ENCODE measurements at regions not wholly inside any gene's neighbourhood (a gene's known extent, or its start where the extent isn't known, plus 50 kb on each side); places are given as distances from the start of the nearest gene placed in this dataset.

DNA sequence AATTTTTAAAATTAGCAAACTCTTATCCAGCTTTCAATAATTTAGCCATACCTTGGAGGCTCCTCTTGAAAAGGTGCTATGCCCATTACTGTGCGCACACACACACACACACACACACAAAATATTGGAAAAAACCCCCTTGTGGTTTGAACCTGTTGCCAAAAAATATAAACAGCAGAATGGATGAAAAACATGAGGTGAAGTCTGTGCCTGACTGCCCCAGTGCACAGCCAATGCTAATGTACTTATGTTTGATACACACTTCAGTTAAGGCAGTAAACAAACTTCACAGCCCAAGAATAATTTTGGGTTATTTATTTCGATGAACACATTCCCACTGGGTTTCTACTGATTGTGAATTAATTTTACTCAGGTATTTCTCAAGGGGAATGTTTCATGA, 113.2 kb upstream of the SEM1 start:
- no peak overlapping the region for H3K27ac ChIP-seq
- H3K36me3 ChIP-seq (ENCODE audit: insufficient read depth) = no peaks in the 10 kb centered on the region
- no peak overlapping the region for H2AFZ ChIP-seq (ENCODE audit: low read depth)
- TF ChIP-seq, protein P1, sequence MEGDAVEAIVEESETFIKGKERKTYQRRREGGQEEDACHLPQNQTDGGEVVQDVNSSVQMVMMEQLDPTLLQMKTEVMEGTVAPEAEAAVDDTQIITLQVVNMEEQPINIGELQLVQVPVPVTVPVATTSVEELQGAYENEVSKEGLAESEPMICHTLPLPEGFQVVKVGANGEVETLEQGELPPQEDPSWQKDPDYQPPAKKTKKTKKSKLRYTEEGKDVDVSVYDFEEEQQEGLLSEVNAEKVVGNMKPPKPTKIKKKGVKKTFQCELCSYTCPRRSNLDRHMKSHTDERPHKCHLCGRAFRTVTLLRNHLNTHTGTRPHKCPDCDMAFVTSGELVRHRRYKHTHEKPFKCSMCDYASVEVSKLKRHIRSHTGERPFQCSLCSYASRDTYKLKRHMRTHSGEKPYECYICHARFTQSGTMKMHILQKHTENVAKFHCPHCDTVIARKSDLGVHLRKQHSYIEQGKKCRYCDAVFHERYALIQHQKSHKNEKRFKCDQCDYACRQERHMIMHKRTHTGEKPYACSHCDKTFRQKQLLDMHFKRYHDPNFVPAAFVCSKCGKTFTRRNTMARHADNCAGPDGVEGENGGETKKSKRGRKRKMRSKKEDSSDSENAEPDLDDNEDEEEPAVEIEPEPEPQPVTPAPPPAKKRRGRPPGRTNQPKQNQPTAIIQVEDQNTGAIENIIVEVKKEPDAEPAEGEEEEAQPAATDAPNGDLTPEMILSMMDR (conservative IDR thresholded peaks at IDR 0.05; ENCODE audit: low read depth, low read length) = no peak
- H3K79me2 ChIP-seq (ENCODE audit: insufficient read depth, low read depth) = no peaks in the 10 kb centered on the region
- H4K20me1 ChIP-seq (ENCODE audit: insufficient read depth) = no peaks in the 10 kb centered on the region
- H3K9ac ChIP-seq = no peak overlapping the region
- H3K4me1 ChIP-seq (ENCODE audit: low read depth, poor library complexity, severe bottlenecking) = no peaks in the 10 kb centered on the region
- no peak overlapping the region for H3K4me2 ChIP-seq
- no peak overlapping the region for H3K4me3 ChIP-seq (IDR thresholded peaks at IDR 0.05; ENCODE audit: insufficient read depth, low read depth, low read length)
- H3K27me3 ChIP-seq (ENCODE audit: insufficient read depth, low read depth) = no peaks in the 10 kb centered on the region

DNA sequence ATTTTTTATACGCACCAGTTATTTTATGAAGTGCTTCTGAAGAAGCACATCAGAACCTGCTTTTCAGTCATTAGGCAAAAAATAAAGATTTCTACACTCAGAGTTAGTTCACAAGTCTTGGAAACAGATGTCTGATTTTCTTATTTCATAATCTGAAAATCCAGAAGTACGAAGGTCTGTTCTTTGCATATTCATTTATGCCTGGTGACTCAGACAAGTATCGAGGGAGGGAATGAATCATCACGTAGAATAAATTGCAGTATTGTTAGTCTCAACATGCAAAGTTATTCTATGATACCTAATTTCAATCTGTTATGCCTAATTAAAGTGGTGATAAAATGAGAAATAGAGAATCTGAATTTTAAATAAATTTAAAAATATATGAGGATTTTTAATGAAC, 113.6 kb upstream of the SEM1 start:
- Histone ChIP-seq H4K20me1 (ENCODE audit: insufficient read depth) (no peaks in the 10 kb centered on the region), H3K4me3 (IDR thresholded peaks at IDR 0.05; ENCODE audit: insufficient read depth, low read depth, low read length) (no peak overlapping the region), H3K36me3 (ENCODE audit: insufficient read depth) (no peaks in the 10 kb centered on the region), H3K9ac (no peak overlapping the region), H3K79me2 (ENCODE audit: insufficient read depth, low read depth) (no peaks in the 10 kb centered on the region), H3K27me3 (ENCODE audit: insufficient read depth, low read depth) (no peaks in the 10 kb centered on the region), H3K4me2 (no peak overlapping the region), H3K4me1 (ENCODE audit: low read depth, poor library complexity, severe bottlenecking) (no peaks in the 10 kb centered on the region), H2AFZ (ENCODE audit: low read depth) (no peak overlapping the region), H3K27ac (no peak overlapping the region)
- TF ChIP-seq, protein P1 (conservative IDR thresholded peaks at IDR 0.05; ENCODE audit: low read depth, low read length) = no peak

DNA sequence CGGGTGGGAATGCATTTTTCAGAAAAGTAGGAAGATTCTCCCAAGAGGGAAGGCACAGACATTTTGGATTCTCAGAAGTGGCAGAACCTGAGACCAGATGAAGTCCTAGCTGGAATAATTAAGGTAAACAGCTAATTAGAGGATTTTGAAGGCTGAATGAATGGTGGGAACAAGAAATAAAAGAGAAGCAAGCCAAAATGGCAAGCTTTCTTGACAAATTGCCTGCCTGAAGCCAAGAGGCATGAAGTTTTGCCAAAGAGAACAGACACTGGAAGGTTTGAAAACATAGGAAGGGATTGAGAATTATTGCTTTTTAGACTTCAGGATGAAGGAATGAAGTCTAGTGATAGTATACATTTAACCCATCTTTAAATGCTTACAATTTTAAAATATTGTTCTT, 115.0 kb upstream of the SEM1 start:
- no peaks in the 10 kb centered on the region for H3K36me3 ChIP-seq (ENCODE audit: insufficient read depth)
- H3K4me3 ChIP-seq (IDR thresholded peaks at IDR 0.05; ENCODE audit: insufficient read depth, low read depth, low read length) = no peak overlapping the region
- H3K79me2 ChIP-seq (ENCODE audit: insufficient read depth, low read depth) = no peaks in the 10 kb centered on the region

DNA sequence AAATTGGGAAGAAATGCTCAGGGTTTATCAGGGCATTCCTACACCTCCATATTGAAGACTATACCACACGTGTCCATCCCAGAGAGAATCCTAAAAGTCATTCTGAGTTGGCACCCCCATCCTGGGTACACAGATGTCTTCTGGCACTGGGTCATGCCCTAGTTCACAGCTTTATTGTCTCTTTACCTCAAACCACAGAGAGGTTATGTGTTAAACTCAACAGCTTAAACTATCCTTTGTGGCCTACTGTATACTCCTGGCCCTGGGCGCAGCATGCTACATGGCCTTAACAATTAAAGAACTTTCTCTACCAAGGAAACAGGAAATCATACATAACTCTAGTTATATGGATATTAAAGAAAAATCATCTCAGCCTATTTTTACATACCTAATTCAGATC, 115.6 kb upstream of the SEM1 start:
- no peaks in the 10 kb centered on the region for H3K79me2 ChIP-seq (ENCODE audit: insufficient read depth, low read depth)

More for the DNA sequence above, 115.0 kb upstream of the SEM1 start:
- Histone ChIP-seq H4K20me1 (ENCODE audit: insufficient read depth) (no peaks in the 10 kb centered on the region), H2AFZ (ENCODE audit: low read depth) (no peak overlapping the region), H3K4me2 (no peak overlapping the region), H3K9ac (no peak overlapping the region), H3K27ac (no peak overlapping the region), H3K27me3 (ENCODE audit: insufficient read depth, low read depth) (no peaks in the 10 kb centered on the region), H3K4me1 (ENCODE audit: low read depth, poor library complexity, severe bottlenecking) (no peaks in the 10 kb centered on the region)
- TF ChIP-seq, protein P1 (conservative IDR thresholded peaks at IDR 0.05; ENCODE audit: low read depth, low read length) = no peak

More for the DNA sequence above, 115.6 kb upstream of the SEM1 start:
- Histone ChIP-seq H3K4me1 (ENCODE audit: low read depth, poor library complexity, severe bottlenecking) (no peaks in the 10 kb centered on the region), H3K9ac (no peak overlapping the region), H2AFZ (ENCODE audit: low read depth) (no peak overlapping the region), H3K27ac (no peak overlapping the region), H3K4me2 (no peak overlapping the region), H3K27me3 (ENCODE audit: insufficient read depth, low read depth) (no peaks in the 10 kb centered on the region), H3K4me3 (IDR thresholded peaks at IDR 0.05; ENCODE audit: insufficient read depth, low read depth, low read length) (no peak overlapping the region), H3K36me3 (ENCODE audit: insufficient read depth) (no peaks in the 10 kb centered on the region), H4K20me1 (ENCODE audit: insufficient read depth) (no peaks in the 10 kb centered on the region)
- TF ChIP-seq, protein P1 (conservative IDR thresholded peaks at IDR 0.05; ENCODE audit: low read depth, low read length) = no peak
